DMS153 treated with DMSO at 0.1 percent for 48 hours (cell line): ENCODE measurements at regions not wholly inside any gene's neighbourhood (a gene's known extent, or its start where the extent isn't known, plus 50 kb on each side); places are given as distances from the start of the nearest gene placed in this dataset.

Experiments
- DNase-seq: peaks from one replicate; lab custom pipeline; 2025; ENCODE audit not compliant: unreplicated experiment; lab: John Stamatoyannopoulos, UW

DNA sequence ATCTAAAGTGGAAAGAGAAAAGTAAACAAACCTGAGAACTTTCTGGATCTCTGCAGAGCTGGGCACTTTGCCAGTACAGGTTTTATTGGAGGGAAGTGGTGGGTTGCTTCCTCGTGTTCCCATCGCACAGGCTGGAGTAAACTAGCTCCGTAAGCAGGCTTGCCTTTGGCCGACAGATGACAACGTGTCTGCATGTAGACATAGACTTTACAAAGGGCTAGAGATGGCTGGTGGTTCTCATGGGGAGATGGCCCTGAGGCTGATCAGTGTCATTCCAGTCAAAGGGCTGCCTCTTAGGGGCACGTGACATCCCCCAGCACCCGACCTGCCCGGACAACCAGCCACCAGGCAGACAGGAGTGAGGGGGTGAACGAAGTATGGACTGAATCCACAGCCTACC, 98.8 kb downstream of the YTHDF1 start:
- peak; percentile 49 for DNase-seq

DNA sequence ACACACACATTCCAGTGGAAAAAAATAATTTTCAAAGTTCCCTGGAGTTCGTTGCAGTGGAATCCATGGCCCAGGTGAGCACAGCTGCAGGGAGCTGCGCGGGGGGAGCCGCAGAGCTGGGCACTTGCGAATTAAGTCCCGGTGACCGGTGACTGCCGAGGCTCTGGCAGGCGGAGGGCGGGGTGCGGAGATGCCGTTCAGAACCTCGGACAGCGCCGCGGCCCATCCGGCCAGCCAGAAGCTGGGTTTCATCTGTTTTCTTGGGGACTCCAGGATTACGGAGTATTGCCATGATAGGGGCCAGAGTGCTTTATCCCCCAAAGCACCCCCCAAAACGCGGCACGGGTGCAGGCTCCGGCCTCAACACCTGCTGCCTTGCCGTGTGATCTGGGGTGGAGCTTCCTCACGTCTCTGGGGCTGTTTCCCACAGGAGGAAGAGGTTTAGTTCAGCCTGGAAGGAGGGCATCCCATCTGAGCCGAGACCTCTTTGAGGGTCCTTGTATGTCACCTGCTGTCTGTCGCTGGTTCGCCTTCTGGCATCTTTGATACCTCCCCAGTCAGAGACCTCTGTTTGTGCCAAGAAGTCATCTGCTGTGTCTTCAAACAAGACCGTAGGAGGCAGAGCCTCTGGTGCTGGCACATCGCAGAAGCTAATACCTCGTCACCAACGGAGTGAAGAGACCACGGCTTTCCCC, 99.4 kb downstream of the YTHDF1 start:
- DNase-seq: no peak

DNA sequence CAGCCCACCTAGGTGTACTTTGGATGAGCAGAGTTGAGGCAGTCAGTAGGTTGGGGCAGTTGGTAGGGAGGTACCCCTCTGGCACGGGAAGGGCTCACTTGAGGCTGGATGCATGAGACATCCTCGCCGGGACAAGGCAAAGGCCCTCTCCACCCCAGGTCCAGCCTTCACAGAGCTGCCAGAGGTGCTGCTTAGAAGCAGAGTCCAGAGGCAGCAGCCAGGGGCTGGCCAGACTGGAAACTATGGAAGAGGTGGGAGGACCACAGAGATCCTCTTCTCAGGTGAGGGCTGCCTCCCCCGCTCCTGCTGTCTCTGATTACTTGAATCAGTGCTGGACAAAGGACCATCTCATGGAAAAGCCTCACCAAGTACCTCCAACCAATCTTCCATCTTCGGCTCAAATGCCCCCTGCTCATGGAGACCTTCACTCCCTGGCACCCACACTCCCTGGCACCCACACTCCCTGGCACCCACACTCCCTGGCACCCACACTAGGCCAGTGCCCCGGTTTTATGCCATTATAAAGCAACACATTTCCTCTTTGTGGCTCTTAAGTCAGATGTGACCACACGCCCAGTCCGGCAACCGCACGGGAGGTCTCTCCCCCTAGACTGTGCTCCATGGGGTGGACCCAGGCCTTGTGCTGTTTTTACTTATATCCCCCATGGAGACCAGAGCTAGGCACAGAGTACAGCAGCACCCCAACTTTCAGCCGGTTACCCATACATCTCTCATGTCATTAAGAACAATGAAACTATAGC, 100.1 kb downstream of the YTHDF1 start:
- no peak for DNase-seq

DNA sequence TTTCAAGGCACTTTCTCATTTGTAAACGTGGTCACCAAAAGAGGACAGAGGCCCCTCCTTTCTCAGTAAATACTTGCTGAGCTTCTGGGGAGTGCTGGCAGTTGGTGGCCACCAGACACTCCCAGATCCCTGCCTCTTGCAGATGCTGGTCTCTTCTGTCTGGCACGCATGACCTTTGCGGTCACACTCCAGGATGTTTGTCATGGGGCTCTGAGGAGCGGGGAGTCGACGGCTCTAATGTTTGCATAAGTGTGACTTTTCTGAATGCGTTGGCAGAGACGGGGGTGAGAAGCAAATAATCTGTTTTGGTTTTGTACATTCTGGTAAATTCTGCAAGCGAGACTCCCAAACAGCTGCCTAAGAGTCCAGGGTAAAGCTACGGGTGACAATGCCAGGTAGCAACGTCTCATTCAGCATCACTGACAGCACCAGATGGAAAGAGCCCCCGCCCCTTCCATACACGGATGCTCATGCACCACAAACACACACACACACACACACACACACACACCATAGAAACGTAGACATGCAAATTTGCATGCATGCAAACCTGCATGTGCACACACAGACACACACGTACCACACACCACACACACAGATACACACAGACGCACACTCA, 101.1 kb downstream of the YTHDF1 start:
- no peak for DNase-seq

GRCh38 chr20:63114006-63114692, 101.8 kb downstream of the YTHDF1 start:
- no peak for DNase-seq

- DNase-seq: no peak
Measured at GRCh38 chr20:63112491-63113219, 103.3 kb downstream of the YTHDF1 start.

DNA sequence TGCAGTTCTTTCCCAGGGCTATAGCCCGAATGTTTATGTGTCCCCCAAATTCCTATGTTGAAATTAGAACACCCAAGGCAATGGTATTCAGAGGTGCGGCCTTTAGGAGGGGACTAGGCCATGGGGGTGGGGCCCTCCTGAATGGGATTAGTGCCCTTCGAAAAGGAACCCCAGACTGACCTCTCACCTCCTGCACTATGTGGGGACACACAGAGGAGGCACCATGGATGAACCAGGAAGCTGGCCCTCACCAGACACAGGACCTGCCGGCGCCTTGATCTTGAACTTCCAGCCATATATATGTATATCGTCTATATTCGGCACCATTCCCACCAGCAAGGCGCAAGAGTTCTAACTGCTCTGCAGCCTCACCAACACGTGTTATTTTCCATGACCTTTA, 101.5 kb upstream of the BHLHE23 start:
- DNase-seq: no peak

- DNase-seq: no peak
Measured at GRCh38 chr20:63107449-63108200, 100.9 kb upstream of the BHLHE23 start.

DNA sequence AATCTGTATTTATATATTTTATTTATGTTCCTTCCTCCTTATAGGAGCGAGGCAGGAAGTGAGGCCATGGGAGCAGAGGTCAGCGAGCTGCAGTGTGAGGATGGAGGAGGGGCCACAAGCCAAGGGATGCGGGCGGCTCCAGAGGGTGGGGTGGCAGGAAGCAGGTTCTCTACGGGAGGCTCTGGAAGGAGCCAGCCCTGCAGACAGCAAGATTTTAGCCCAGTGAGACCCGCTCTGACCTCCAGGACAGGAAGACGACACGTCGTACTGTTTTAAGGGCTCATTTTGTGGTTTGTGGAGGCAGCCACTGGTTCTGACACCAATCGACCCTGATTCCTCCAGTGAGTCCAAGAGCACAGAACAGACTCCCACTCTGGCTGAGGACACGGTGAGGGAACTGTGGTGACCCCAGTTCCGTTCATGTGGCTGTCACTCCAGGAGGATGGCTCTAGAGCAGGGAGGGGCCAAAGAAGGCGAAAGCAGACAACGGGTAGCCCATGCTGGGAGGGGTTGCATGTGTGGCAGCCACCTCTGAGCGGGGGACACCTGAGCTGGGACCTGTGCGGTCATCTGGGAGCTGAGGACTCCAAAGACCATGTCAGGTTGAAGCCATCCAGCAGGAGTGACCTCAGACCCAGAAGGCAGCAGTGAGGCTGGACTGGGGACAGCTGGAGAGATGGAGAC, 100.1 kb upstream of the BHLHE23 start:
- DNase-seq: no peak

- DNase-seq: no peak
Measured at GRCh38 chr20:63106108-63106764, 99.5 kb upstream of the BHLHE23 start.

GRCh38 chr20:63105211-63106107, 98.7 kb upstream of the BHLHE23 start:
- DNase-seq: no peak

DNA sequence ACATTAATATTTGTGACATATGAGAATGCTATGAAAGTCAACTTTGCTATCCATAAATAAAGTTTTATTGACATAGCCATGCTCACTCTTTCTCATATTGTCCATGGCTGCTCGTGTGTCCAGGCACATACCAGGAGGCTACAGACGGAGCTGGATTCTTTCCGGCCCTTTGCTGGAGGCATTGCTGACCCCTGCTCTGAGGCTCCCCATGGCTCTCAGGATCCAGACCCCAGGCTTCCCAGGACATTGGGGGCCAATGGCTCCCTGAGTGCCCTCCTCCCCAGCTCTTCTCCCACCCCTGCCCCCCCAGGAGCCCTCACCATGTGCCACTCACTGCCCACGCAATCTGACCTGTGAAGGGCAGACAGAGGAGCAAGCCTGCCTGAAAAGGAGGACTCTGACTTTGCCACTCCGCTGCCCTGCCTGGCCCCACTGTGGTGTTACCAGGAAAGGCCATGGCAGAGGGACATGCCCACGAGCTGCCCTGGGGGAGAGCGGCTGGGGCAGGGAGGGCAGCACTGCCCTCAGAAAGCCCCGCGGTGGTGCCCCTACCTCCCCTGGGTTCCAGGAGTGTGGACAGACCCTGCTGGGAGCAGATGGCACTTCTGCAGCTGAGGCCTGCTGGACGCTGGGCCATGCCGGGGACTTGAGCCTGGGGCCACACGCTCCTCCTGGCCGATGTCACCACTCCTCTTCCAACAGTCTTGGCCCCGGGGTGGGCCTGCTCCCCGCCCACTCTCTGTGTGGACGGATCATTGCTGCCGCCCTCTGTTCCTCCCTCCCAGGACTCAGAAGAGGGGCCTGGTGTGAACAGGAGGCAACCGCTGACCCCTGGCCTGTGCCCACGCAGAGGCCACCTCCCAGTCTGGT, 97.8 kb upstream of the BHLHE23 start:
- no peak for DNase-seq

GRCh38 chr20:63103402-63104311, 96.9 kb upstream of the BHLHE23 start:
- DNase-seq: no peak

DNA sequence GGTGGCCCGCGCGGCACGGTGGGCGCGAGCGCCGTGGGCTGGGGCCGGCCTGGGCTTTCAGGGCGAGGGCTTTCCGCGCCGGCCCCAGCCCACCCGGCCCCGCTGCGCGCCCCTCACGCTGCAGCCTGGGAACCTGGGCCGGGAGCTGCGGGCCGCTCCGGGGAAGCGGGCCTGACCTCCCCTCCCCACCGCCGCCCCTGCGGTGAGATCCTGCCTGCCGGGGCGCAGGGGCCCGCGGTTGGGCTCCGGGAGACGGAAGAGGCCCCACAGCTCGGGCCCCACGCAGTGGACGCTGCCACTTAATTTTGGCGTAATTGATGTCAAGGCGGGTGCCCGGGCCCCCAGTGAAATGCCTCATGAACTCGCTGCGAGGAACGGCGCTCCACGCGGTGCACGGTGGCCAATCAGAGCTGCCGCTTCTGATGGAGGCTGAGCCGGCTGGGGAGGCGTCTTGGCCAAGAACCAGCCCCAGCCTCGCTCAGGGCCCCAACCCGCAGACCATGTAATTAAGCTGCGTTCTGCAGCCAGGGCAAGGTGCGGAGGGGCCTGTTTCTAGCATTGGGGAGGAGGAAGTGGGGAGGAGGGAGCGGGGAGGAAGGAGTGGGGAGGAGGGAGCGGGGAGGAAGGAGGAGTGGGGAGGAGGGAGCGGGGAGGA, 96.1 kb upstream of the BHLHE23 start:
- no peak for DNase-seq
